Endothelial cell of umbilical vein (primary cell): ENCODE measurements at regions not wholly inside any gene's neighbourhood (a gene's known extent, or its start where the extent isn't known, plus 50 kb on each side); places are given as distances from the start of the nearest gene placed in this dataset.

Source experiments
- BruUV-seq: library from RNA; stranded (reverse); fragments of 400-500 nt; replicated peaks from 2 replicates; lab custom pipeline; 2021; lab: Mats Ljungman, UMichigan
- CTCF ChIA-PET: fragments of 300-600, 350-600 bp; sonication (Branson Sonifier 250); formaldehyde crosslinking; loops from one replicate; lab custom pipeline; 2021; ENCODE audit warnings: antibody characterized with exemption, inconsistent platforms; lab: Charles Lee
- POLR2A ChIA-PET: fragments of 300-600, 350-600 bp; sonication (Branson Sonifier 250); formaldehyde crosslinking; loops from one replicate; lab custom pipeline; 2021; ENCODE audit warnings: antibody characterized with exemption, inconsistent platforms; lab: Charles Lee
- DNase-seq: peaks from one replicate; pipeline ENCODE4 v3.0.0-alpha.2; 2011; ENCODE audit warnings: low read depth, low spot score
- FAIRE-seq: peaks from 2 replicates; lab custom pipeline; 2011; peaks lifted over from hg19 to GRCh38; lab: Jason Lieb, UNC
- H2AFZ ChIP-seq: 2 replicates; pipeline ENCODE4 v1.6.0; 2012; ENCODE audit warnings: low read depth, low read length, control low read depth, inconsistent platforms
- H3K27ac ChIP-seq: 2 replicates; pipeline ENCODE4 v1.5.1; 2011; ENCODE audit warnings: low read depth, mild to moderate bottlenecking, control low read depth, low read length, moderate library complexity; ENCODE audit not compliant: insufficient read depth
- H3K27me3 ChIP-seq, 2 experiments: 2 replicates each; pipeline versions ENCODE4 v1.6.0 to v1.6.1; 2011; ENCODE audit warnings: low read length in 2 of 2, mixed read lengths in 1 of 2; ENCODE audit not compliant: control insufficient read depth in 2 of 2, insufficient read depth in 2 of 2
- H3K36me3 ChIP-seq, 2 experiments: 2 replicates in 1 of 2; 3 replicates in 1 of 2; pipeline ENCODE4 v1.5.1; 2011; ENCODE audit warnings: low read length in 2 of 2, mild to moderate bottlenecking in 1 of 2, moderate library complexity in 1 of 2; ENCODE audit not compliant: control insufficient read depth in 2 of 2, insufficient read depth in 2 of 2; ENCODE audit errors: extremely low read depth in 1 of 2
- H3K4me1 ChIP-seq: 3 replicates; pipeline ENCODE4 v1.5.1; 2011; ENCODE audit warnings: mild to moderate bottlenecking, low read length; ENCODE audit not compliant: control insufficient read depth, insufficient read depth; ENCODE audit errors: extremely low read depth
- H3K4me2 ChIP-seq: 2 replicates; pipeline ENCODE4 v1.6.1; 2011; ENCODE audit warnings: low read length, control low read depth, mixed read lengths; ENCODE audit not compliant: insufficient read depth
- H3K4me3 ChIP-seq, 3 experiments: fragments of 200-600 bp in 1 of 3; sonication (generic), shearing (Covaris generic) in 1 of 3; replicated peaks in 1 of 3; 2 replicates each; pipeline ENCODE4 v1.5.1; 2011 to 2016; ENCODE audit warnings: control low read depth in 3 of 3, low read length in 3 of 3, mild to moderate bottlenecking in 2 of 3, inconsistent platforms in 1 of 3, low read depth in 1 of 3, moderate library complexity in 1 of 3; ENCODE audit not compliant: insufficient read depth in 1 of 3
- H3K79me2 ChIP-seq: 2 replicates; pipeline ENCODE4 v1.6.0; 2012; ENCODE audit warnings: low read length, inconsistent platforms; ENCODE audit not compliant: control insufficient read depth, insufficient read depth
- H3K9ac ChIP-seq: replicated peaks from 2 replicates; pipeline ENCODE3; 2011; ENCODE audit warnings: low read length, control low read depth; ENCODE audit not compliant: insufficient read depth; ENCODE audit errors: extremely low read depth
- H3K9me1 ChIP-seq: replicated peaks from 3 replicates; pipeline ENCODE4 v1.6.0; 2011; ENCODE audit warnings: mild to moderate bottlenecking, low read length; ENCODE audit not compliant: control insufficient read depth, insufficient read depth; ENCODE audit errors: extremely low read depth
- H3K9me3 ChIP-seq: replicated peaks from 2 replicates; pipeline ENCODE4 v1.5.1; 2012; ENCODE audit warnings: low read length, inconsistent platforms; ENCODE audit not compliant: control insufficient read depth, insufficient read depth
- H4K20me1 ChIP-seq: replicated peaks from 2 replicates; pipeline ENCODE3; 2011; ENCODE audit warnings: mild to moderate bottlenecking, low read length; ENCODE audit not compliant: control insufficient read depth, insufficient read depth; ENCODE audit errors: extremely low read depth
- CTCF ChIP-seq, 2 donors: IDR thresholded peaks; 1 replicate in 1 of 2; 2 replicates in 1 of 2; pipeline ENCODE4 v1.5.1; 2011; ENCODE audit warnings: low read length in 2 of 2, mild to moderate bottlenecking in 2 of 2, moderate library complexity in 2 of 2, control low read depth in 1 of 2, inconsistent platforms in 1 of 2, low read depth in 1 of 2; ENCODE audit not compliant: insufficient read depth in 1 of 2; ENCODE audit errors: extremely low read depth in 1 of 2
- FOS ChIP-seq: IDR thresholded peaks from 2 replicates; pipeline ENCODE4 v1.6.1; 2011; ENCODE audit warnings: mild to moderate bottlenecking, low read length, moderate library complexity, borderline replicate concordance; ENCODE audit not compliant: insufficient read depth
- JUN ChIP-seq: IDR thresholded peaks from 2 replicates; pipeline ENCODE4 v1.6.1; 2011; ENCODE audit warnings: borderline replicate concordance, low read depth; ENCODE audit not compliant: insufficient read length, insufficient read depth
- MAX ChIP-seq: IDR thresholded peaks from 2 replicates; pipeline ENCODE4 v1.6.1; 2011; ENCODE audit not compliant: insufficient read depth, insufficient read length
- MYC ChIP-seq: IDR thresholded peaks from one replicate; pipeline ENCODE4 v1.6.1; 2011; ENCODE audit warnings: mild to moderate bottlenecking, low read depth, low read length
- POLR2A ChIP-seq: IDR thresholded peaks from 2 replicates; pipeline ENCODE4 v1.6.1; 2012; ENCODE audit warnings: low read depth, mild to moderate bottlenecking, control low read depth, low read length
- POLR2AphosphoS5 ChIP-seq: IDR thresholded peaks from 2 replicates; pipeline ENCODE4 v1.6.1; 2012; ENCODE audit warnings: low read depth, mild to moderate bottlenecking, control low read depth, low read length, moderate library complexity; ENCODE audit not compliant: insufficient read depth
- dilution Hi-C: fragments of 300-500 bp; cut with MboI; formaldehyde crosslinking; loops from one replicate; pipeline ENCODE4 v1.15.0; 2019; ENCODE audit warnings: low sequenced_read_pairs; ENCODE audit not compliant: extremely low pct_ligation_motif_present
- intact Hi-C: fragments of 100-400 bp; cut with micrococcal nuclease; formaldehyde crosslinking; loops from one replicate; pipeline ENCODE4 v1.10.0; 2022

- Histone ChIP-seq H3K27ac (no peak overlapping the region), H3K36me3 (no peaks in the 10 kb centered on the region), H3K9me1 (no peaks in the 10 kb centered on the region), H3K27me3 (no peaks in the 10 kb centered on the region), H3K4me3 (no peak overlapping the region), H3K4me1 (no peaks in the 10 kb centered on the region), H3K79me2 (no peaks in the 10 kb centered on the region), H4K20me1 (no peaks in the 10 kb centered on the region), H2AFZ (no peak overlapping the region), H3K4me2 (no peak overlapping the region), H3K9me3 (no peaks in the 10 kb centered on the region), H3K9ac (no peak overlapping the region)
- no peak for TF ChIP-seq POLR2A
- no peak for TF ChIP-seq POLR2AphosphoS5
- no peak for TF ChIP-seq FOS
- TF ChIP-seq MYC = no peak
- TF ChIP-seq JUN = no peak
- TF ChIP-seq MAX = no peak
- no peak for TF ChIP-seq CTCF (IDR thresholded peaks at IDR 0.05; ENCODE audit: extremely low read depth in 1 of 2, insufficient read depth in 1 of 2, low read depth in 1 of 2, low read length in 2 of 2)
- dilution Hi-C loops = no loop called here
- CTCF ChIA-PET = no interaction called here
- FAIRE-seq = no peak
- BruUV-seq = no TSS peak
- POLR2A ChIA-PET = no interaction called here
- no peak for DNase-seq
- intact Hi-C loops = no loop called here
Measured at GRCh38 chr1:87513966-87514660, 185.4 kb downstream of the LMO4 start.
